Right lung (tissue), 2 donors: ENCODE measurements at regions not wholly inside any gene's neighbourhood (a gene's known extent, or its start where the extent isn't known, plus 50 kb on each side); places are given as distances from the start of the nearest gene placed in this dataset.

ENCODE experiments used
- DNase-seq, 2 donors: peaks; one replicate each; pipeline ENCODE4 v3.0.0-alpha.2; 2013

GRCh38 chr18:26702086-26702485 is 153.7 kb upstream of the KCTD1 start:
- no peak for DNase-seq

- no peak for DNase-seq
These were observed 152.4 kb upstream of the KCTD1 start for GRCh38 chr18:26700728-26701127.

- DNase-seq: no peak
These were observed 151.8 kb upstream of the KCTD1 start for GRCh38 chr18:26700201-26700600.

- DNase-seq: no peak
These were observed 149.0 kb upstream of the KCTD1 start for GRCh38 chr18:26697186-26697884.

GRCh38 chr18:26696786-26697185 is 148.4 kb upstream of the KCTD1 start:
- no peak for DNase-seq

GRCh38 chr18:26696308-26696707 is 148.0 kb upstream of the KCTD1 start:
- DNase-seq: peak; percentile 27 to 36

GRCh38 chr18:26689226-26689879 is 141.0 kb upstream of the KCTD1 start:
- DNase-seq: no peak

GRCh38 chr18:26686532-26686931 is 138.2 kb upstream of the KCTD1 start:
- no peak for DNase-seq

GRCh38 chr18:26685438-26686157 is 137.2 kb upstream of the KCTD1 start:
- no peak for DNase-seq

- no peak for DNase-seq
These were observed 129.6 kb upstream of the KCTD1 start for GRCh38 chr18:26677957-26678356.

GRCh38 chr18:26667046-26667445 is 118.7 kb upstream of the KCTD1 start:
- no peak for DNase-seq

GRCh38 chr18:26662996-26663395 is 114.6 kb upstream of the KCTD1 start:
- DNase-seq: no peak

GRCh38 chr18:26657631-26658581 is 109.6 kb upstream of the KCTD1 start:
- DNase-seq: peak in 1 of 2 donors; percentile 13

- peak; percentile 74 to 80 for DNase-seq
These were observed 108.7 kb upstream of the KCTD1 start for GRCh38 chr18:26656944-26657536.

- peak in 1 of 2 donors; percentile 44 for DNase-seq
These were observed 108.1 kb upstream of the KCTD1 start for GRCh38 chr18:26656431-26656943.

GRCh38 chr18:26655525-26656430 is 107.4 kb upstream of the KCTD1 start:
- DNase-seq: peak; percentile 46 to 65

GRCh38 chr18:26654616-26655524 is 106.5 kb upstream of the KCTD1 start:
- DNase-seq: peak in 1 of 2 donors; percentile 13

GRCh38 chr18:26653943-26654615 is 105.7 kb upstream of the KCTD1 start:
- peak; percentile 42 to 55 for DNase-seq
